GM23248 (cell line): ENCODE measurements at regions not wholly inside any gene's neighbourhood (a gene's known extent, or its start where the extent isn't known, plus 50 kb on each side); places are given as distances from the start of the nearest gene placed in this dataset.

ENCODE experiments used
- EZH2 ChIP-seq: fragments of 200-600 bp; sonication (generic); IDR thresholded peaks from 2 replicates; pipeline ENCODE4 v1.6.1; 2018; ENCODE audit warnings: antibody characterized with exemption, mild to moderate bottlenecking; ENCODE audit not compliant: insufficient read depth, poor library complexity, severe bottlenecking
- EZH2phosphoT487 ChIP-seq: fragments of 200-600 bp; sonication (generic); IDR thresholded peaks from 2 replicates; pipeline ENCODE4 v1.6.1; 2018; ENCODE audit warnings: antibody characterized with exemption, moderate library complexity, mild to moderate bottlenecking, low read depth; ENCODE audit not compliant: insufficient read depth

- TF ChIP-seq EZH2phosphoT487 (no peak), EZH2 (no peak)
Measured at GRCh38 chr1:196063952-196064351, 544.3 kb downstream of the KCNT2 start.
